ENCODE measurements at regions not wholly inside any gene's neighbourhood (a gene's known extent, or its start where the extent isn't known, plus 50 kb on each side); places are given as distances from the start of the nearest gene placed in this dataset.

DNA sequence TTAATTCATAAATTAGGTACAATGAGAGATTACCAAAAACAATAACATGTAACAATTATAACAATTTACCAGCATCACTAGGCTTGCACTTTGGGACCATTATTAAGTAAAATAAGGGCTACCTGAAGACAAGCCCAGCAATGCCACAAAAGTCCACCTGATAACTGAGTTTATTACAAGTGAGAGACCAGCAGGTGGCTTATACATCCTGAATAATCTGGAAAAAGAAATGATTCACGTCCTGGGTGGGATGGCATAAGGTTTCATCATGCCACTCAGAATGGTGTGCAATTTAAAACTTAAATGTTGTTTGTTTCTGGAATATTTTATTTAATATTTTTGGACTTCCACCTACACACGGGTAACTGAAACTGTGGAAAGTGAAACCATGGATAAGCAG is 1287.1 kb upstream of the GBE1 start:
- TF ChIP-seq, protein P1, sequence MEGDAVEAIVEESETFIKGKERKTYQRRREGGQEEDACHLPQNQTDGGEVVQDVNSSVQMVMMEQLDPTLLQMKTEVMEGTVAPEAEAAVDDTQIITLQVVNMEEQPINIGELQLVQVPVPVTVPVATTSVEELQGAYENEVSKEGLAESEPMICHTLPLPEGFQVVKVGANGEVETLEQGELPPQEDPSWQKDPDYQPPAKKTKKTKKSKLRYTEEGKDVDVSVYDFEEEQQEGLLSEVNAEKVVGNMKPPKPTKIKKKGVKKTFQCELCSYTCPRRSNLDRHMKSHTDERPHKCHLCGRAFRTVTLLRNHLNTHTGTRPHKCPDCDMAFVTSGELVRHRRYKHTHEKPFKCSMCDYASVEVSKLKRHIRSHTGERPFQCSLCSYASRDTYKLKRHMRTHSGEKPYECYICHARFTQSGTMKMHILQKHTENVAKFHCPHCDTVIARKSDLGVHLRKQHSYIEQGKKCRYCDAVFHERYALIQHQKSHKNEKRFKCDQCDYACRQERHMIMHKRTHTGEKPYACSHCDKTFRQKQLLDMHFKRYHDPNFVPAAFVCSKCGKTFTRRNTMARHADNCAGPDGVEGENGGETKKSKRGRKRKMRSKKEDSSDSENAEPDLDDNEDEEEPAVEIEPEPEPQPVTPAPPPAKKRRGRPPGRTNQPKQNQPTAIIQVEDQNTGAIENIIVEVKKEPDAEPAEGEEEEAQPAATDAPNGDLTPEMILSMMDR (IDR thresholded peaks at IDR 0.05), result no peak
- no peak for TF ChIP-seq POLR2A (IDR thresholded peaks at IDR 0.05)

Data from testis (tissue), 2 donors.